Right lobe of liver (tissue), 6 donors: ENCODE measurements at regions not wholly inside any gene's neighbourhood (a gene's known extent, or its start where the extent isn't known, plus 50 kb on each side); places are given as distances from the start of the nearest gene placed in this dataset.

Experiments
- ATAC-seq, 4 donors: fragments of 200-7000 bp; cut with Tn5 transposase; one replicate each; pipeline ENCODE4 v1.9.1; 2020; ENCODE audit warnings: mild to moderate bottlenecking in 4 of 4, moderate library complexity in 4 of 4
- DNase-seq, 3 donors: peaks; one replicate each; pipeline ENCODE4 v3.0.0-alpha.2; 2020
- H3K27ac ChIP-seq, 3 donors: fragments of 200-600 bp; one replicate each; pipeline ENCODE4 v1.8.0; 2022
- H3K27me3 ChIP-seq, 2 donors: fragments of 200-600 bp; one replicate each; pipeline ENCODE4 v1.8.0; 2022
- H3K36me3 ChIP-seq, 4 donors: fragments of 200-600 bp; sonication (generic) in 1 of 4; one replicate each; pipeline versions ENCODE4 v1.5.1 to v1.8.0; 2017 to 2022; ENCODE audit warnings: control low read depth in 1 of 4
- H3K4me1 ChIP-seq, 4 donors: fragments of 200-600 bp; sonication (generic) in 1 of 4; one replicate each; pipeline versions ENCODE4 v1.5.1 to v1.8.0; 2017 to 2022; ENCODE audit warnings: control low read depth in 1 of 4
- H3K4me3 ChIP-seq, 3 donors: fragments of 200-600 bp; one replicate each; pipeline ENCODE4 v1.8.0; 2022
- H3K9me3 ChIP-seq, 4 donors: fragments of 200-600 bp; sonication (generic) in 1 of 4; one replicate each; pipeline versions ENCODE4 v1.5.1 to v1.8.0; 2017 to 2022; ENCODE audit warnings: control low read depth in 1 of 4
- CTCF ChIP-seq, 4 donors: fragments of 200-600 bp in 3 of 4; fragments of 450-650 bp in 1 of 4; IDR thresholded peaks; one replicate each; pipeline versions ENCODE4 v1.5.1 to v1.8.0; 2016 to 2022; ENCODE audit warnings: antibody characterized with exemption in 4 of 4, mild to moderate bottlenecking in 2 of 4
- POLR2A ChIP-seq: fragments of 450-650 bp; IDR thresholded peaks from one replicate; pipeline ENCODE4 v1.6.1; 2017; ENCODE audit warnings: antibody characterized with exemption, mild to moderate bottlenecking
- WGBS: methylation state at CpG from one replicate; pipeline ENCODE4 v1.1.6; 2018; ENCODE audit warnings: low coverage, low lambda C conversion rate; ENCODE audit not compliant: insufficient coverage; ENCODE audit errors: missing lambda C conversion rate; 5-methylcytosine and 5-hydroxymethylcytosine counted together
- intact Hi-C, 2 donors: fragments of 100-400 bp; cut with DNase I; formaldehyde crosslinking; loops; one replicate each; pipeline versions ENCODE4 v1.11.2 to v1.14.1; 2022
- donor health status: DM: no; HTN: yes; CAD: no.
- donor health status: DM: no; HTN: no; CAD: no.
- donor health status: DM: no; HTN: no; CAD: no.
- donor health status: DM: no; HTN: yes; CAD: no.
- donor health status: DM: no; HTN: yes; CAD: no.

DNA sequence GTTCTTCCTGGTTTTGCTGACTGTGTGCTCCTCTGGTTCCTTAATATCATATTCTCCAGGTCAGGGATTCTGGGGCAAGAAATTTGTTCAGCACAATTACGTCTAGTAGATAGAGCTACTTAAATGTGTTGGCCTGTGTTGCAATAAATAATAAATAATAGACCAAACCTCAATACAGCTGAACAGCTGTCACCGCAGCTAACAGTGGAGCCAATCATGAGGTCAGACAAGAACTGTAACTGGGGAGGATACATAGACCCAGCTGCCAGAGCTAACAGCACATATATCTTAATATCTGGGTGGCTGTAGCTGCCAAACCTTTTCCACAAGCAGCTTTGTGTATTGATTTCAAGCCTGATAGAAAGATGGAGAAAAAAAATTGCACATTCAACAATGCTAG lies 1596.3 kb upstream of the PCDH20 start:
- no peak for TF ChIP-seq POLR2A
- no peak for TF ChIP-seq CTCF (IDR thresholded peaks at IDR 0.05)
- Histone ChIP-seq H3K27me3 (no peaks in the 10 kb centered on the region), H3K27ac (no peak overlapping the region), H3K4me1 (no peaks in the 10 kb centered on the region), H3K36me3 (no peaks in the 10 kb centered on the region), H3K9me3 (peaks cover 0 to 5% (median 0%) of the 10 kb centered on the region in 4 donors), H3K4me3 (no peak overlapping the region)
- intact Hi-C loops = no loop called here
- DNase-seq (no peak), ATAC-seq (no peak)
- WGBS = 60% methylated on average over 2 of the region's 2 CpGs

GRCh38 chr13:63010072-63010658 lies 1594.5 kb upstream of the PCDH20 start:
- Histone ChIP-seq H3K36me3 (no peaks in the 10 kb centered on the region), H3K27me3 (no peaks in the 10 kb centered on the region), H3K27ac (no peak overlapping the region), H3K4me1 (no peaks in the 10 kb centered on the region), H3K4me3 (no peak overlapping the region), H3K9me3 (peaks cover 0 to 5% (median 0%) of the 10 kb centered on the region in 4 donors)
- ATAC-seq (no peak), DNase-seq (no peak)
- intact Hi-C loops = no loop called here
- TF ChIP-seq POLR2A (no peak), CTCF (IDR thresholded peaks at IDR 0.05) (no peak)

GRCh38 chr13:63005625-63006024 lies 1590.0 kb upstream of the PCDH20 start:
- Histone ChIP-seq H3K4me1 (no peaks in the 10 kb centered on the region), H3K27me3 (no peaks in the 10 kb centered on the region), H3K36me3 (no peaks in the 10 kb centered on the region), H3K4me3 (no peak overlapping the region), H3K9me3 (peaks cover 0 to 5% (median 0%) of the 10 kb centered on the region in 4 donors), H3K27ac (no peak overlapping the region)
- intact Hi-C loops = no loop called here
- TF ChIP-seq POLR2A (no peak), CTCF (IDR thresholded peaks at IDR 0.05) (no peak)
- DNase-seq (no peak), ATAC-seq (no peak)

- Histone ChIP-seq H3K27me3 (no peaks in the 10 kb centered on the region), H3K36me3 (no peaks in the 10 kb centered on the region), H3K4me3 (no peak overlapping the region), H3K9me3 (no peaks in the 10 kb centered on the region), H3K27ac (no peak overlapping the region), H3K4me1 (no peaks in the 10 kb centered on the region)
- 67% methylated on average over 1 of the region's 1 CpG for WGBS
- no peak for ATAC-seq
- intact Hi-C loops = no loop called here
- no peak for DNase-seq
- TF ChIP-seq POLR2A (no peak), CTCF (IDR thresholded peaks at IDR 0.05) (no peak)
Observed at GRCh38 chr13:62997696-62998095, 1582.0 kb upstream of the PCDH20 start.

DNA sequence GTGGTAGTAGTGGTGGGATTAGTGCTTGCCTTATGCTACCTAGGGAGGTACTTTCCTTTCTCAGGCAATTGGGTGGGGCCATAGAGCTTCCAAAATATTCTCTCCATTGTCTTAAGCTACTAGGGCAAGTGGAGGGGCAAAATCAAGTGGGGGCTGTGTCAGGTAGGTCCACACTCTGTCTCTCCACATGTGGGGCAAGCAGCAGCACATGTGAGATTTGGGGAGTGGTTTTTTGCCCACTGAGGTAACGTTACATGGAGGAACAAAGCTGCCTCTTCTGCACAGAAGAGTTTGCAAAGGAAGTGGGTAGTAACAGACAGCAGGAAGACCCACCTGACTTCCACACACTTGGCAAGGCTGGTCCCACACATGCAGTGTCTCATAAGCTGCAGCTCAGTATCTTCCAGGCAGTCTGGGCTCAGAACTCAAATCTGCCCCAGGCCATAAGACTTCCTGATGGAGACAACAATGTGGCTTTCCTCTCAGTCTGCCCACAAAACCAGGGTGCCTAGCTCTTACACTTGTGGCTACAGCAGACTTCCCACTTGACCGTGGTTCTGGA lies 1581.5 kb upstream of the PCDH20 start:
- Histone ChIP-seq H3K27me3 (no peaks in the 10 kb centered on the region), H3K9me3 (no peaks in the 10 kb centered on the region), H3K4me1 (no peaks in the 10 kb centered on the region), H3K4me3 (no peak overlapping the region), H3K36me3 (no peaks in the 10 kb centered on the region), H3K27ac (no peak overlapping the region)
- ATAC-seq (no peak), DNase-seq (no peak)
- no peak for TF ChIP-seq CTCF (IDR thresholded peaks at IDR 0.05)
- TF ChIP-seq POLR2A = no peak
- WGBS = 40% methylated on average over 1 of the region's 2 CpGs
- intact Hi-C loops = no loop called here
